ENCODE measurements at regions not wholly inside any gene's neighbourhood (a gene's known extent, or its start where the extent isn't known, plus 50 kb on each side); places are given as distances from the start of the nearest gene placed in this dataset.

DNA sequence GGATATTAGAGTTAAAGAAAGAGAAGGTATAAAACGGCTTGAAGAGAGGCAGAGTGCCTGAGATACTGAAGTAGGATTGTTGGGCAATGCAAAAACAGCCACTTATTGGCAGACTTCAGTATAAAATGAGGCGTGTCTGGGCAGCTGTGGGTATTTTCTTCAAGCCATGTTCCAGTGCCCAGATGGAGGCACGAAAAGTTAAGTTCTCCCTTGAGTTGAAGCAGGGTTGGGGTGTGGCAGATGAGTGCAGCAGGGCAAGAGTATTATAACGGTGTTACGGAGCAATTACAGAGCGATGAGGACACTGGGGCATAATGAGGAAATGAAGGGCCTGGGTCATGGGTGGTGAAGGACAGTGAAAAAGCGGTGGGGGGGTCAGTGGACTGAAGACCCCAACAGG is 73.7 kb upstream of the CREB3L1 start:
- intact Hi-C loops (cut with micrococcal nuclease): no loop called here
- POLR2A ChIA-PET: no interaction called here
- peaks cover 14 to 33% (median 30%) of the 10 kb centered on the region in 5 donors for H3K27me3 Mint-ChIP-seq

DNA sequence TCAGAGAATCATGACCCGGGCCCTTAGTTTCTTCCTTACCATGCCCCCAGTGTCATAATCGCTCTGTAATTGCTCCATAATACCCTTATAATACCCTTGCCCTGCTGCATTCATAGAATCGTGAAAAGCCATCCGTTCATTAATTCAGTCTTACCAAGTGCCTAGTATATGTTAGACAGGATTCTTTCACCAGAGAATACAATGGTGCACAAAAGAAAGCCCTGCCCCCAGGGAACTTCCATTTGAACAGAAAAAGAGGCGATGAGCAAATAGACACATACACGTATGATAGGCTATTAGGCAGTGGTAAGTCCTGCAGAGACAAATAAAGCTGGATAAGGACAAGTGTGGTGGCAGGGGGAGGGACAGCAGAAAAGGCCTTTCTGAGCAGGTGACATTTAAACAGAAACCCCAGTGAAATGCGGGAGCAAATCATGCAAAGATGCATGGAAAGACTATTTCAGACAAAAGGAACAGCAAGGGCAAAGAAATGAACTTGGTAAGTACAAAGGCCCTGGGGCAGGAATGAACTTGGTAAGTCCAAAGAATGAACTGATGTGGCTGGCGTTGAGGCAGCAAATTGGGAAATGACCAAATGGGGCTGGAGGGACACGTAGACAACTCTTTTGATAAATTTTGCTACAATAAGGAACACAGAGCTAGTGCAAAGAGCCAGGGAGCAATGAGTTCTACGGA is 74.6 kb upstream of the CREB3L1 start:
- no peak overlapping the region for H3K27ac ChIP-seq (ENCODE audit: low read depth, low read length)
- intact Hi-C loops (cut with micrococcal nuclease): no loop called here
- DNase-seq: no peak
- ATAC-seq: no peak
- no peaks in the 10 kb centered on the region for H3K27me3 ChIP-seq (ENCODE audit: control insufficient read depth in 2 of 2, insufficient read depth in 2 of 2, low read length in 2 of 2)
- no peak overlapping the region for H3K27ac Mint-ChIP-seq
- no peak overlapping the region for H3K4me3 Mint-ChIP-seq
- no peaks in the 10 kb centered on the region for H3K4me1 ChIP-seq (ENCODE audit: control insufficient read depth in 2 of 2, insufficient read depth in 2 of 2, low read length in 2 of 2)
- POLR2A ChIA-PET: no interaction called here
- H3K36me3 Mint-ChIP-seq: peaks cover 0 to 3% (median 0%) of the 10 kb centered on the region in 5 donors
- H3K36me3 ChIP-seq (ENCODE audit: control insufficient read depth in 2 of 3, insufficient read depth in 3 of 3, low read length in 3 of 3): no peaks in the 10 kb centered on the region
- CTCF ChIA-PET: no interaction called here
- no peaks in the 10 kb centered on the region for H3K4me1 Mint-ChIP-seq
- H3K4me3 ChIP-seq (ENCODE audit: low read length): no peak overlapping the region
- peaks cover 18 to 37% (median 30%) of the 10 kb centered on the region in 5 donors for H3K27me3 Mint-ChIP-seq
- no peaks in the 10 kb centered on the region for H3K9me3 ChIP-seq (ENCODE audit: control insufficient read depth in 2 of 3, low read length in 3 of 3)
- H3K9me3 Mint-ChIP-seq: no peaks in the 10 kb centered on the region

More for the DNA sequence above, 73.7 kb upstream of the CREB3L1 start:
- CTCF ChIA-PET: no interaction called here
- no peak overlapping the region for H3K27ac Mint-ChIP-seq
- H3K9me3 ChIP-seq (ENCODE audit: control insufficient read depth in 2 of 3, low read length in 3 of 3): no peaks in the 10 kb centered on the region
- no peaks in the 10 kb centered on the region for H3K27me3 ChIP-seq (ENCODE audit: control insufficient read depth in 2 of 2, insufficient read depth in 2 of 2, low read length in 2 of 2)
- H3K27ac ChIP-seq (ENCODE audit: low read depth, low read length): no peak overlapping the region
- H3K36me3 Mint-ChIP-seq: peaks cover 0 to 3% (median 0%) of the 10 kb centered on the region in 5 donors
- no peak for DNase-seq
- no peaks in the 10 kb centered on the region for H3K36me3 ChIP-seq (ENCODE audit: control insufficient read depth in 2 of 3, insufficient read depth in 3 of 3, low read length in 3 of 3)
- no peaks in the 10 kb centered on the region for H3K4me1 ChIP-seq (ENCODE audit: control insufficient read depth in 2 of 2, insufficient read depth in 2 of 2, low read length in 2 of 2)
- ATAC-seq: no peak
- H3K4me3 Mint-ChIP-seq: no peak overlapping the region
- H3K4me1 Mint-ChIP-seq: no peaks in the 10 kb centered on the region
- H3K9me3 Mint-ChIP-seq: no peaks in the 10 kb centered on the region
- no peak overlapping the region for H3K4me3 ChIP-seq (ENCODE audit: low read length)

- no peaks in the 10 kb centered on the region for H3K27me3 ChIP-seq (ENCODE audit: control insufficient read depth in 2 of 2, insufficient read depth in 2 of 2, low read length in 2 of 2)
- CTCF ChIA-PET: no interaction called here
- no peaks in the 10 kb centered on the region for H3K36me3 ChIP-seq (ENCODE audit: control insufficient read depth in 2 of 3, insufficient read depth in 3 of 3, low read length in 3 of 3)
- Mint-ChIP-seq H3K4me3 (no peak overlapping the region), H3K36me3 (peaks cover 0 to 3% (median 0%) of the 10 kb centered on the region in 5 donors), H3K4me1 (no peaks in the 10 kb centered on the region), H3K9me3 (no peaks in the 10 kb centered on the region), H3K27me3 (peaks cover 24 to 37% (median 30%) of the 10 kb centered on the region in 5 donors), H3K27ac (no peak overlapping the region)
- no peak overlapping the region for H3K27ac ChIP-seq (ENCODE audit: low read depth, low read length)
- H3K4me1 ChIP-seq (ENCODE audit: control insufficient read depth in 2 of 2, insufficient read depth in 2 of 2, low read length in 2 of 2): no peaks in the 10 kb centered on the region
- DNase-seq: no peak
- intact Hi-C loops (cut with micrococcal nuclease): no loop called here
- POLR2A ChIA-PET: interaction anchor here (0.6 kb wide), 1 partner anchor 235 kb away, joined by 3 read pairs; no protein-coding TSS in a partner anchor
- no peak for ATAC-seq
- no peaks in the 10 kb centered on the region for H3K9me3 ChIP-seq (ENCODE audit: control insufficient read depth in 2 of 3, low read length in 3 of 3)
- no peak overlapping the region for H3K4me3 ChIP-seq (ENCODE audit: low read length)
Measured at GRCh38 chr11:46202149-46202548, 75.3 kb upstream of the CREB3L1 start.

DNA sequence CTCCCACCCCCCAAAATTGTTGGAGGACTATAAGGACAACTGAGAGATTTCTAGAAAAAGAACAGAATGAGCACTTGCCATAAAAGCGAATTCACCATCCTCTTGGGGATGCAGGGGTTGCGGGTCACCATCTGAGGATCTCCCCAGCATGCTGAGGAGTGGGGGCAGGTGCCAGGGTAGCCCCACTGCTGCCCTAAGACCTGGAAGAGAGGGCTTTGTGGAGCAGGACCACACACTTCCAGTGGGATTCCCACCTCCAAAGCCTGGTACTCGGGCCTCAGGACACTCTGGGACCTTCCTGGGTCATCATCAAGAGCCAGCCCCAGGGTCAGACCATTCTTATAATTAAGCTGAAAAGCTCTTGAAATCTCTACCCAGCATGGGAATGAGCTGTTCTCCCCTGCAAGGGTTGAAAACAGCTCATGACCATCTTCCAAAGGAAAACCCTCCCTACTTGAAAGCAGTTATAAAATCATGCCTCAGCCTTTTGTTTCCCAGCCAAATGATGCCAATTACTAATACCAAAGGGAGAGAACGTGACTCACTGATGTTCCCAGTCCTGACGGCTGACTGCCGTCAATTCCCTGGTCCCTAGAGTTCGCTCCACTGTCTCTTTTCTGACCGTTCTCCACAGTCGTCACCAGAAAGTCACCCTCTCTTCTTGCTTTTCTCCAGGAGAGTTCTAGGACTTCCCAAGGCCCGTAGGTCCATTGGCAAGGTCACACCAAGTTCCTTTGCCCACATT is 76.8 kb upstream of the CREB3L1 start:
- CTCF ChIA-PET: no interaction called here
- intact Hi-C loops (cut with micrococcal nuclease): no loop called here
- Mint-ChIP-seq H3K27me3 (peaks cover 27 to 40% (median 31%) of the 10 kb centered on the region in 5 donors), H3K27ac (no peak overlapping the region), H3K4me3 (no peak overlapping the region), H3K36me3 (peaks cover 0 to 3% (median 0%) of the 10 kb centered on the region in 5 donors), H3K9me3 (no peaks in the 10 kb centered on the region), H3K4me1 (no peaks in the 10 kb centered on the region)
- Histone ChIP-seq H3K36me3 (ENCODE audit: control insufficient read depth in 2 of 3, insufficient read depth in 3 of 3, low read length in 3 of 3) (no peaks in the 10 kb centered on the region), H3K4me1 (ENCODE audit: control insufficient read depth in 2 of 2, insufficient read depth in 2 of 2, low read length in 2 of 2) (no peaks in the 10 kb centered on the region), H3K27me3 (ENCODE audit: control insufficient read depth in 2 of 2, insufficient read depth in 2 of 2, low read length in 2 of 2) (no peaks in the 10 kb centered on the region), H3K9me3 (ENCODE audit: control insufficient read depth in 2 of 3, low read length in 3 of 3) (no peaks in the 10 kb centered on the region), H3K27ac (ENCODE audit: low read depth, low read length) (no peak overlapping the region), H3K4me3 (ENCODE audit: low read length) (no peak overlapping the region)
- DNase-seq: no peak
- no peak for ATAC-seq
- POLR2A ChIA-PET: no interaction called here

GRCh38 chr11:46198245-46199240 is 77.3 kb upstream of the PHF21A start:
- H3K9me3 ChIP-seq (ENCODE audit: control insufficient read depth in 2 of 3, low read length in 3 of 3): no peaks in the 10 kb centered on the region
- H3K4me1 Mint-ChIP-seq: no peaks in the 10 kb centered on the region
- DNase-seq (no peak), ATAC-seq (no peak)
- H3K27ac ChIP-seq (ENCODE audit: low read depth, low read length): no peak overlapping the region
- intact Hi-C loops (cut with micrococcal nuclease): no loop called here
- ChIA-PET CTCF (no interaction called here), POLR2A (no interaction called here)
- H3K9me3 Mint-ChIP-seq: no peaks in the 10 kb centered on the region
- no peak overlapping the region for H3K4me3 ChIP-seq (ENCODE audit: low read length)
- H3K4me3 Mint-ChIP-seq: no peak overlapping the region
- no peaks in the 10 kb centered on the region for H3K36me3 ChIP-seq (ENCODE audit: control insufficient read depth in 2 of 3, insufficient read depth in 3 of 3, low read length in 3 of 3)
- H3K27me3 ChIP-seq (ENCODE audit: control insufficient read depth in 2 of 2, insufficient read depth in 2 of 2, low read length in 2 of 2): no peaks in the 10 kb centered on the region
- no peak overlapping the region for H3K27ac Mint-ChIP-seq
- peaks cover 15 to 32% (median 26%) of the 10 kb centered on the region in 5 donors for H3K27me3 Mint-ChIP-seq
- peaks cover 0 to 3% (median 0%) of the 10 kb centered on the region in 5 donors for H3K36me3 Mint-ChIP-seq
- H3K4me1 ChIP-seq (ENCODE audit: control insufficient read depth in 2 of 2, insufficient read depth in 2 of 2, low read length in 2 of 2): no peaks in the 10 kb centered on the region

DNA sequence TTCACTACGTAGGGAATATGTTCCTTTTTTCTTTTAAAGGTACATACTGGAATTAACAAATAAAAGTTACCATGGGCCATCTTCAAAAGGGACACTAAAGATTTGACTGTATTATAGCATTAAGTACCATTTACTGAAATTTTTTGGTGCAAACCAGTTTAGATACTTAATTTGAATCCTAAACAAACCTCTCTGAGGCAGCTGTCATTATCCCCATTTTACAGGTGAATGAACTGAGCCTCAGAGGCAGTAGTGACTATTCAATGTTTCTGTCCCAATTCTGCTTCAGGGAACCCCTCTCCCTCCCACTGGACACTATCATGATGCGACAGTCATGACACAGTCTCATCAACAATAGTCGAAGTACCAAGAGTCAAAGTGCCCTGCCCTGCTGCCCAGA is 76.2 kb upstream of the PHF21A start:
- no peaks in the 10 kb centered on the region for H3K4me1 Mint-ChIP-seq
- peaks cover 0 to under 1% (median 0%) of the 10 kb centered on the region in 5 donors for H3K36me3 Mint-ChIP-seq
- no peaks in the 10 kb centered on the region for H3K9me3 ChIP-seq (ENCODE audit: control insufficient read depth in 2 of 3, low read length in 3 of 3)
- H3K36me3 ChIP-seq (ENCODE audit: control insufficient read depth in 2 of 3, insufficient read depth in 3 of 3, low read length in 3 of 3): no peaks in the 10 kb centered on the region
- peaks cover 19 to 36% (median 21%) of the 10 kb centered on the region in 5 donors for H3K27me3 Mint-ChIP-seq
- no peaks in the 10 kb centered on the region for H3K4me1 ChIP-seq (ENCODE audit: control insufficient read depth in 2 of 2, insufficient read depth in 2 of 2, low read length in 2 of 2)
- CTCF ChIA-PET: no interaction called here
- H3K27me3 ChIP-seq (ENCODE audit: control insufficient read depth in 2 of 2, insufficient read depth in 2 of 2, low read length in 2 of 2): no peaks in the 10 kb centered on the region
- H3K4me3 Mint-ChIP-seq: no peak overlapping the region
- intact Hi-C loops (cut with micrococcal nuclease): no loop called here
- H3K27ac ChIP-seq (ENCODE audit: low read depth, low read length): no peak overlapping the region
- no peaks in the 10 kb centered on the region for H3K9me3 Mint-ChIP-seq
- no peak for DNase-seq
- H3K4me3 ChIP-seq (ENCODE audit: low read length): no peak overlapping the region
- no peak overlapping the region for H3K27ac Mint-ChIP-seq
- POLR2A ChIA-PET: no interaction called here
- ATAC-seq: no peak

Measured in naive thymus-derived CD4-positive, alpha-beta T cell (primary cell).